GM23338 (cell line): ENCODE measurements at regions not wholly inside any gene's neighbourhood (a gene's known extent, or its start where the extent isn't known, plus 50 kb on each side); places are given as distances from the start of the nearest gene placed in this dataset.

Source experiments
- CREB1 ChIP-seq: fragments of 250-450 bp; sonication (Bioruptor Pico); IDR thresholded peaks from 2 replicates; pipeline ENCODE4 v1.5.0; 2020; ENCODE audit warnings: low read depth, mild to moderate bottlenecking, moderate library complexity
- CTCF ChIP-seq, 2 experiments: fragments of 200-600 bp in 1 of 2; sonication (generic) in 1 of 2; conservative IDR thresholded peaks; 2 replicates each; pipeline versions ENCODE4 v1.5.1 to v1.6.1; 2016 to 2017; ENCODE audit warnings: antibody characterized with exemption in 2 of 2, low read depth in 2 of 2, mild to moderate bottlenecking in 2 of 2, moderate library complexity in 1 of 2
- EZH2 ChIP-seq: fragments of 200-600 bp; sonication (generic); IDR thresholded peaks from one replicate; pipeline ENCODE4 v1.8.0; 2017; ENCODE audit warnings: antibody characterized with exemption, mild to moderate bottlenecking, low read depth; ENCODE audit not compliant: unreplicated experiment
- EZH2phosphoT487 ChIP-seq: fragments of 200-600 bp; sonication (generic); IDR thresholded peaks from one replicate; pipeline ENCODE4 v1.8.1; 2018; ENCODE audit warnings: antibody characterized with exemption; ENCODE audit not compliant: unreplicated experiment
- JUNB ChIP-seq: IDR thresholded peaks from one replicate; pipeline ENCODE4 v1.6.1; 2016; ENCODE audit warnings: antibody characterized with exemption; ENCODE audit not compliant: unreplicated experiment
- POLR2AphosphoS5 ChIP-seq: IDR thresholded peaks from 2 replicates; pipeline ENCODE4 v1.6.1; 2016; ENCODE audit warnings: antibody characterized with exemption, low read depth
- ZNF114 ChIP-seq: fragments of 250-450 bp; sonication (Bioruptor Pico); IDR thresholded peaks from 2 replicates; pipeline ENCODE4 v1.5.0; 2020; ENCODE audit warnings: mild to moderate bottlenecking, moderate library complexity
- ZNF331 ChIP-seq: fragments of 250-450 bp; sonication (Bioruptor Pico); IDR thresholded peaks from 2 replicates; pipeline ENCODE4 v1.5.0; 2020; ENCODE audit warnings: low read depth, mild to moderate bottlenecking, moderate library complexity
- ZNF462 ChIP-seq: fragments of 250-450 bp; sonication (Bioruptor Pico); IDR thresholded peaks from 2 replicates; pipeline ENCODE4 v1.5.0; 2020; ENCODE audit warnings: mild to moderate bottlenecking, moderate library complexity

- no peak for TF ChIP-seq CTCF (conservative IDR thresholded peaks at IDR 0.05; ENCODE audit: low read depth in 2 of 2)
- no peak for TF ChIP-seq EZH2
- no peak for TF ChIP-seq CREB1 (CRISPR knock-in tag)
- no peak for TF ChIP-seq ZNF114
- no peak for TF ChIP-seq POLR2AphosphoS5
- TF ChIP-seq ZNF331 (CRISPR knock-in tag) = no peak
- TF ChIP-seq ZNF462 (CRISPR knock-in tag) = no peak
- no peak for TF ChIP-seq EZH2phosphoT487
- TF ChIP-seq JUNB = no peak
Observed at GRCh38 chr2:16113568-16113967, 173.2 kb downstream of the MYCN start.
